NCI-H2227 (cell line): ENCODE measurements at regions not wholly inside any gene's neighbourhood (a gene's known extent, or its start where the extent isn't known, plus 50 kb on each side); places are given as distances from the start of the nearest gene placed in this dataset.

Experiments used
- DNase-seq: peaks from one replicate; lab custom pipeline; 2025; ENCODE audit not compliant: unreplicated experiment; lab: John Stamatoyannopoulos, UW

- DNase-seq, result no peak
These were observed 114.7 kb upstream of the ERCC6L2 start for GRCh38 chr9:95760791-95761190.

GRCh38 chr9:95757439-95757838 lies 118.1 kb upstream of the ERCC6L2 start:
- no peak for DNase-seq

GRCh38 chr9:95756986-95757385 lies 118.5 kb upstream of the ERCC6L2 start:
- DNase-seq, result no peak

- DNase-seq, result no peak
These were observed 119.4 kb upstream of the ERCC6L2 start for GRCh38 chr9:95756101-95756500.

- DNase-seq, result no peak
These were observed 120.1 kb upstream of the ERCC6L2 start for GRCh38 chr9:95755421-95755730.

GRCh38 chr9:95754533-95755420 lies 120.7 kb upstream of the ERCC6L2 start:
- no peak for DNase-seq

- peak; percentile 11 for DNase-seq
These were observed 121.6 kb upstream of the ERCC6L2 start for GRCh38 chr9:95753762-95754465.

- DNase-seq, result no peak
These were observed 123.3 kb upstream of the ERCC6L2 start for GRCh38 chr9:95752129-95752731.

- DNase-seq, result no peak
These were observed 124.0 kb upstream of the ERCC6L2 start for GRCh38 chr9:95751520-95751790.

GRCh38 chr9:95750725-95751519 lies 124.6 kb upstream of the ERCC6L2 start:
- no peak for DNase-seq

- DNase-seq, result no peak
These were observed 126.0 kb upstream of the ERCC6L2 start for GRCh38 chr9:95749493-95749892.

GRCh38 chr9:95746408-95747180 lies 128.9 kb upstream of the ERCC6L2 start:
- no peak for DNase-seq

GRCh38 chr9:95742821-95743220 lies 132.7 kb upstream of the ERCC6L2 start:
- DNase-seq, result no peak

GRCh38 chr9:95741631-95742030 lies 133.9 kb upstream of the ERCC6L2 start:
- no peak for DNase-seq

GRCh38 chr9:95740217-95741004 lies 135.1 kb upstream of the ERCC6L2 start:
- DNase-seq, result no peak

GRCh38 chr9:95738438-95738837 lies 137.1 kb upstream of the ERCC6L2 start:
- no peak for DNase-seq

GRCh38 chr9:95736891-95737522 lies 138.5 kb upstream of the ERCC6L2 start:
- no peak for DNase-seq

- DNase-seq, result no peak
These were observed 139.1 kb upstream of the ERCC6L2 start for GRCh38 chr9:95736370-95736769.

- DNase-seq, result no peak
These were observed 139.8 kb upstream of the ERCC6L2 start for GRCh38 chr9:95735701-95736100.
